ENCODE measurements at regions not wholly inside any gene's neighbourhood (a gene's known extent, or its start where the extent isn't known, plus 50 kb on each side); places are given as distances from the start of the nearest gene placed in this dataset.

GRCh38 chr10:94194256-94194655 is 168.5 kb downstream of the NOC3L start:
- DNase-seq, result no peak

- DNase-seq, result no peak
These were observed 165.5 kb downstream of the NOC3L start for GRCh38 chr10:94197241-94197640.

GRCh38 chr10:94198324-94198723 is 164.4 kb downstream of the NOC3L start:
- no peak for DNase-seq

GRCh38 chr10:94199565-94199964 is 163.2 kb downstream of the NOC3L start:
- DNase-seq, result no peak

DNA sequence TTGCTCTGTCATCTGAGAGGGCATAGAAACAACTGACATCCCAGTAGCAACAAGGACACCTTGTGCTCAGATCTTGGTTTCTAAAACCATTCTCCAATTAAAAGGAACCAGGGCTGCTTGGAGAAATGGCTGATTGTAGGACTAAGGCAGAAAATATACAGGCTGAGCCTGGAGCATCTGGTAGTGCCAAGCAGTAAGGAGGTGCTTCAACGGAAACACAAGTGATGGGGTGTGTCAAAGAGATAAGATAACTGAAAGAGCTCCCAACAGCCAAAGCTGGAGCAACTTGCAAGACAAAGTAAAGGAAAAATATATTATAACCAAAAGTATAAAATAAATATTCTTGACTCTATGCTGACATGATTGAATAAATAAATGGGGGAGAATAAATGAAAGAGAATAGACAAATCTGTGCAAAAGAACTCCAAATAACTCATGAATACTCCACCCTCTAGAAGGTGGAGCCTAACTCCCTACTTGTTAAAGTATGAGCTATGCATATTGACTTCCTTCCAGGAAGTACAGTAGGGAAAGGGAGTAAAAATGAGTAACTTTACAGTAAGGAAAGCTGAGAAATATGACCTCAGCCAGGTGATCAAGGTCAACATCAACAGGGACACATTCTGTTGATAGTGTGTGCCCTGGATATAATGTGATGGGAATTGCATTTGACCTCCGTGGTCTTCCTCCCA is 162.4 kb downstream of the NOC3L start:
- DNase-seq, result no peak

DNA sequence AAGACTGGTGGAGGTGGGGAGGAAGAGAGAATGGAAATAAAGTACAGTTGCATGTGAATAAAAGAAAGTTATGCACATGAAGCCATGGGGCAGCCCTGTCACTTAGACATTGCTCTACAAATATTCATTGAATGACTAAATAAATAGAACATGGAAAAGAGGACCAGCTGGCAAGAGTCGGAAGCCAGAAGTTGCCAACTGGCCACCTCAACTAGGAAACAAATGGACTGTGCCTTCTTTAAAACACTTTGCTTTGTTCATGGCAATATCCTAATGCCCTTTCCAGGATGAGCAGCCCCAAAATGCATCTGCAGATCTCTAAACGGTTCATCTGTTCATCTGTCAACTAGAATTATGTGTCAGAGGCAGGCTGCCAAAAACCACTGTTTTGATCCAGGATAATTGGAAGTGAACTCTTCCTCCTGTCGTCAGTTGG is 157.3 kb downstream of the NOC3L start:
- DNase-seq, result peak; percentile 83 to 95

GRCh38 chr10:94206176-94206575 is 156.6 kb downstream of the NOC3L start:
- DNase-seq, result no peak

GRCh38 chr10:94208315-94208714 is 154.4 kb downstream of the NOC3L start:
- DNase-seq, result no peak

DNA sequence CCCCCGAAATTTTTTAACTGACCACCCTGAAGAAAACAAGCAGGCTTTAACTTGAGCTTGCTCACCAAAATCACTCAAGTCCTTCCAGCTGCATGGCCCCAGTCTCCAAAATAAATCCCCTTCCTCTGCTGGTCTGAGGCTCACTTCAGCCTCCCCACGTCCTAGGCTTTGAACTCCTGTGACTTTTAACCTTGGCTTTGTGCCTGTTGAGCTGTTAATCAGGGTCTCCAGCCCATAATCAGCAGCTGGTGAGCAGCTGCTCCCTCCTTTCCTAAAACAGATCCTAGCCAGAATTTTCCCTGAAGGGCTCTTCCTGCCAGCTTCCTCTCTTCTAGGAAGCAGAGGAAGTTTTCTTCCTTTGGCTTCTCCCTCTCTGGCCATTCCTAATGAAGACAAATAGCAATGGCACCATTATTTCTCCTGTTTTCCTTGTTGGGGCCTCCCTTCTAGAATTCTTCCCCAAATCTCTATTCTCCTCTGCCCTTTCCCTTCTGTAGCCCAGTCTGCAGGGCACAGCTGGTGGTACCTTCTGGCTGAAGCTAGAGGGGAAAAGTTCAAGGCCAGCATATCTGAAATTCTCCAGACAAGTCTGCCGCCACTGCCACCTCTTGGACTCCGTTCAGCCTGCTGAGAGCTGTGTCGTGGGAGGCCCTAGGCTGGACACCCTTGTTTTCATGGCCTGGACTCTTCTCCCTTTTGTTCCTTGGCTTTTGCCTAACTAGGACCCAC is 152.1 kb downstream of the NOC3L start:
- DNase-seq, result no peak

DNA sequence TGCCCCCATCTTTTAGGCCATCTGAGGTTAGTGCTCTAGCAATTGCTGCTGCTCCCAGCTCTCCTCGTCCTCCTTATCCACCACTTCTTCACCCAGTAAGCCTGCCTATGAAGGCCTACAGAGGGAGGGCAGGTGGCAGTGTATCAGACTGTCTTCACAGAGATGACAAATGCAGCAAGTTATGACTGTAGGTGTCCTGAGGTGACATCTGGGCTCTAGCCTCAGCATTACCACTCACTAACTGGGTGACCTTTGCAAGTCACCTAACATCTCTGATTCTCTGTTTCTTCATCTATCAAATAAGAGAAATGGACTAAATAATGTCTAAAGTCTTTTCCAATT is 151.6 kb downstream of the NOC3L start:
- no peak for DNase-seq

GRCh38 chr10:94213001-94213530 is 149.7 kb downstream of the NOC3L start:
- no peak for DNase-seq

- no peak for DNase-seq
These were observed 148.8 kb downstream of the NOC3L start for GRCh38 chr10:94213980-94214379.

GRCh38 chr10:94214481-94214893 is 148.3 kb downstream of the NOC3L start:
- no peak for DNase-seq

- DNase-seq, result no peak
These were observed 146.5 kb downstream of the NOC3L start for GRCh38 chr10:94216201-94216600.

GRCh38 chr10:94217411-94217810 is 145.3 kb downstream of the NOC3L start:
- no peak for DNase-seq

GRCh38 chr10:94218493-94219183 is 144.1 kb downstream of the NOC3L start:
- no peak for DNase-seq

DNA sequence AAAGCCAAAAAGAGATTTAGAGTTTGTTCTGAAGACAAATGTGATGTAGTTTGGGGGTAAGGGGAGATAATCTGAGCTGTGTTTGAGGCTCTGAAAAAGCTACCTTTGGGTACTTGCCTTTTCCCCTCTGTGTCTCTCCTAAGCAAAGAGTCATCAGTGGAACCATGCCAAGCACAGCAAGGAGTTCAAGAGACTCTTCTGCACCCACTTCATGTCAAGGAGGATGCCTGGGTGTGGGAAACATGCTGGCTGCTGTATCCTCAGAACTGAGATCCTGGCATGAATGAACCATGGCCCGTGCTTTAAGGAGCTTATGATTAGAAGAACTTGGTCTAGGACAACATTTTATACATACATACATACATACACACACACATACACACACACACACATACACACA is 142.9 kb downstream of the NOC3L start:
- no peak for DNase-seq

DNA sequence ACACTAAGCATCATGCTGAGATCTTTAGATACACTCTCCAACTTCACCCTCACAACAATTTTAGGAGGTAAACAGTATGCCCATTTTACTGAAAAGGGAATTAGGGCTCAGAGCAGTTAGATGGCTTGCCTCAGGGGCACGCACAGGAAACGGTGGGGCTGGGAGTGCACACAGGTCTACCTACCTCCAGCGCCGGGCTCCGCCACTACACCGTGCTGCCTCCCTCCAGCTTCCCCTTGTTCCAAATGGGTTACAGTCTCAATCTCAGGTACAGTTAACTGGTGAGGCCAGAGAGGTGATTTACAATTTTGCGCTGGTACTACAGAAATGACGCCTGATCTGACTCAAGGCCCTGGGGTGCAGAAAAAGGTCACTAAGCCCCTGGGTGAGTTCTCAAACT is 142.0 kb downstream of the NOC3L start:
- no peak for DNase-seq

- DNase-seq, result no peak
These were observed 138.9 kb downstream of the NOC3L start for GRCh38 chr10:94223702-94224370.

DNA sequence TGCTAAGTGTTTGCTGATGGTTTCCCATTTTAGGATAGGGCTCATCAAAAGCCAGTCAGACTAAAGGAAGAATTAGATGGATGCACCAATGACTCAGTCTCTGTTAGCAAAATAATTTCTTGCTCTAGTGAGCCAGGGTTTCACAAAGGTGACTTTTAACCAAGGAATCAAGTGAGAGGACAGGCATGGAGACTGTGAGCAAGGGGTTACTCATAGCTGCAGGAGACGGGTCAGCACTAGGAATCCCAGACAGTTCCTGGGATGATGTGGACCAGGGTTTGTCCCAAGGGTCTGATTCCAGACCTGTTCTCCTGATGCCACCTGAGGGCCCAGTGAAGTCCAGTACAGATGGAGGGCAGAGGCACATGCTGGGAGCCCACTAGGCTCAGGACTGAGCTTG is 138.1 kb downstream of the NOC3L start:
- no peak for DNase-seq

DNA sequence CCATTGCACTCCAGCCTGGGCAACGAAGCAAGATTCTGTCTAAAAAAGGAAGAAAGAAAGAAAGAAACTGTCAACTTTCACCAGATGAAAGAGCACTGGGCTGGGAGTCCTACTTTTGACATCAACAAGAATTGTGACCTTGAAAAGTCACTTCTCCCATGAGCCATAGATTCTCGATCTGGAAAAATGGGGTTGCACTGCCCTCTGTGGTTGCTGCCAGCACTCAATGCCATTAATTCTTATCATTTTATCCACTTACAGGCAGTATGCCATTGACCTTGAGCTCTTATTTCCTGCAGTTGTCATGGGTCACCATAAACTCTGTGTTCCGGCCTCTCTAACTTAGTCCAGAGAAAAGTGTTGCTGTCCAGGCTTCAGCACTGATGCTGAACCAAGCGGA is 137.2 kb downstream of the NOC3L start:
- no peak for DNase-seq

- DNase-seq, result no peak
These were observed 132.5 kb downstream of the NOC3L start for GRCh38 chr10:94230134-94230785.
